ENCODE measurements at regions not wholly inside any gene's neighbourhood (a gene's known extent, or its start where the extent isn't known, plus 50 kb on each side); places are given as distances from the start of the nearest gene placed in this dataset.

DNA sequence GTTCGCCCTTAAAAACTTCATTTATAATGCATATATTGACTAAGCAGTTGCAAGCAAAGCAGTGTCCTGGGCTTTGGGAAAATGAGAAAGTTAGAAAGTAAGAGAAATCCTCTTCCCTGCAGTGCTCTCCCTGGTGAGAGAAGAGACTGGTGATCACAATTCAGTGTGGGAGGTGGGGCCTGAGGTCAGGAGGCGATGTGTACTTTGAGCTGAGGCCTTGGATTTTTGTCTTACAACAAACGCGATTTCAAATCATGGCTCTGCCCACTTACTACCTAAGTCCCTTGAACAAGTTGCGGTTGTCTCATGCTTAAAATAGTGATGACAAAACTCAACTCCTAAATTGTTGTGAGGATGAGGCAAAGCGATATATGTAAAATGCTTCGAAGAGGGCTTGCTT is 316.3 kb upstream of the NECTIN3 start:
- TF ChIP-seq, protein P1, sequence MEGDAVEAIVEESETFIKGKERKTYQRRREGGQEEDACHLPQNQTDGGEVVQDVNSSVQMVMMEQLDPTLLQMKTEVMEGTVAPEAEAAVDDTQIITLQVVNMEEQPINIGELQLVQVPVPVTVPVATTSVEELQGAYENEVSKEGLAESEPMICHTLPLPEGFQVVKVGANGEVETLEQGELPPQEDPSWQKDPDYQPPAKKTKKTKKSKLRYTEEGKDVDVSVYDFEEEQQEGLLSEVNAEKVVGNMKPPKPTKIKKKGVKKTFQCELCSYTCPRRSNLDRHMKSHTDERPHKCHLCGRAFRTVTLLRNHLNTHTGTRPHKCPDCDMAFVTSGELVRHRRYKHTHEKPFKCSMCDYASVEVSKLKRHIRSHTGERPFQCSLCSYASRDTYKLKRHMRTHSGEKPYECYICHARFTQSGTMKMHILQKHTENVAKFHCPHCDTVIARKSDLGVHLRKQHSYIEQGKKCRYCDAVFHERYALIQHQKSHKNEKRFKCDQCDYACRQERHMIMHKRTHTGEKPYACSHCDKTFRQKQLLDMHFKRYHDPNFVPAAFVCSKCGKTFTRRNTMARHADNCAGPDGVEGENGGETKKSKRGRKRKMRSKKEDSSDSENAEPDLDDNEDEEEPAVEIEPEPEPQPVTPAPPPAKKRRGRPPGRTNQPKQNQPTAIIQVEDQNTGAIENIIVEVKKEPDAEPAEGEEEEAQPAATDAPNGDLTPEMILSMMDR (IDR thresholded peaks at IDR 0.05) = no peak
- no peak for TF ChIP-seq POLR2A (IDR thresholded peaks at IDR 0.05)
